DMS 273 (cell line): ENCODE measurements at regions not wholly inside any gene's neighbourhood (a gene's known extent, or its start where the extent isn't known, plus 50 kb on each side); places are given as distances from the start of the nearest gene placed in this dataset.

Experiments used
- DNase-seq: peaks from one replicate; lab custom pipeline; 2025; ENCODE audit not compliant: unreplicated experiment; lab: John Stamatoyannopoulos, UW

GRCh38 chr9:107625383-107625984, 135.9 kb upstream of the KLF4 start:
- DNase-seq: no peak

- no peak for DNase-seq
These were observed 134.8 kb upstream of the KLF4 start for GRCh38 chr9:107624234-107624948.

GRCh38 chr9:107621436-107621835, 131.9 kb upstream of the KLF4 start:
- no peak for DNase-seq

- no peak for DNase-seq
These were observed 131.2 kb upstream of the KLF4 start for GRCh38 chr9:107620801-107621200.

GRCh38 chr9:107620236-107620635, 130.7 kb upstream of the KLF4 start:
- peak; percentile 36 for DNase-seq

- DNase-seq: no peak
These were observed 125.8 kb upstream of the KLF4 start for GRCh38 chr9:107615321-107615720.

GRCh38 chr9:107614765-107615164, 125.2 kb upstream of the KLF4 start:
- DNase-seq: no peak

- DNase-seq: no peak
These were observed 123.8 kb upstream of the KLF4 start for GRCh38 chr9:107613321-107613720.

GRCh38 chr9:107612136-107612535, 122.6 kb upstream of the KLF4 start:
- no peak for DNase-seq

- no peak for DNase-seq
These were observed 120.0 kb upstream of the KLF4 start for GRCh38 chr9:107609547-107609946.

- DNase-seq: no peak
These were observed 116.7 kb upstream of the KLF4 start for GRCh38 chr9:107606149-107606790.

- DNase-seq: no peak
These were observed 115.5 kb upstream of the KLF4 start for GRCh38 chr9:107605041-107605440.

GRCh38 chr9:107603281-107603680, 113.7 kb upstream of the KLF4 start:
- DNase-seq: no peak

- DNase-seq: no peak
These were observed 110.5 kb upstream of the KLF4 start for GRCh38 chr9:107600060-107600573.

- no peak for DNase-seq
These were observed 108.2 kb upstream of the KLF4 start for GRCh38 chr9:107597743-107598217.

- DNase-seq: no peak
These were observed 105.5 kb upstream of the KLF4 start for GRCh38 chr9:107594908-107595530.

- DNase-seq: no peak
These were observed 103.8 kb upstream of the KLF4 start for GRCh38 chr9:107593224-107593870.

- DNase-seq: no peak
These were observed 102.9 kb upstream of the KLF4 start for GRCh38 chr9:107592424-107592823.

GRCh38 chr9:107591781-107592180, 102.2 kb upstream of the KLF4 start:
- no peak for DNase-seq

GRCh38 chr9:107588393-107588792, 98.8 kb upstream of the KLF4 start:
- DNase-seq: no peak
